ENCODE measurements at regions not wholly inside any gene's neighbourhood (a gene's known extent, or its start where the extent isn't known, plus 50 kb on each side); places are given as distances from the start of the nearest gene placed in this dataset.

- no peak overlapping the region for H2BK120ac ChIP-seq (ENCODE audit: low read depth, low read length)
- no peaks in the 10 kb centered on the region for H3K4me1 ChIP-seq (ENCODE audit: control insufficient read depth, low read depth, low read length)
- DNase-seq, result peak; percentile 67
- H2BK15ac ChIP-seq (replicated peaks; ENCODE audit: low read depth), result no peak overlapping the region
- no peaks in the 10 kb centered on the region for H3K79me1 ChIP-seq (ENCODE audit: low read length)
- no peak overlapping the region for H2AK5ac ChIP-seq (ENCODE audit: low read length)
- no peaks in the 10 kb centered on the region for H3K36me3 ChIP-seq (ENCODE audit: control insufficient read depth, insufficient read depth, low read length)
- no peak overlapping the region for H4K8ac ChIP-seq (ENCODE audit: low read depth, low read length)
- no peak overlapping the region for H3K4ac ChIP-seq (ENCODE audit: low read depth, low read length)
- H3K56ac ChIP-seq (ENCODE audit: low read length), result no peak overlapping the region
- H3K23ac ChIP-seq (ENCODE audit: low read length), result no peak overlapping the region
- H3K4me2 ChIP-seq (ENCODE audit: low read length), result no peak overlapping the region
- H3K9ac ChIP-seq (ENCODE audit: low read length), result no peak overlapping the region
- no peak overlapping the region for H3K27ac ChIP-seq (ENCODE audit: low read depth, low read length)
- H4K5ac ChIP-seq (ENCODE audit: low read length), result no peak overlapping the region
- H3K27me3 ChIP-seq (ENCODE audit: insufficient read depth, low read length, poor library complexity), result no peaks in the 10 kb centered on the region
- no peak overlapping the region for H2BK5ac ChIP-seq (ENCODE audit: low read length)
- no peak overlapping the region for H3K4me3 ChIP-seq (ENCODE audit: low read length)
- no peak overlapping the region for H3K18ac ChIP-seq (ENCODE audit: low read length)
- H3K79me2 ChIP-seq (ENCODE audit: control insufficient read depth, insufficient read depth, low read length), result no peaks in the 10 kb centered on the region
- WGBS (ENCODE audit: extremely low coverage, insufficient coverage, low lambda C conversion rate), result no CpG with 5 or more reads among the region's 3 CpGs
Observed at GRCh38 chr12:17334784-17335183, 728.8 kb upstream of the LMO3 start.

GRCh38 chr12:17333287-17333686 is 727.3 kb upstream of the LMO3 start:
- Histone ChIP-seq H2BK120ac (ENCODE audit: low read depth, low read length) (no peak overlapping the region), H3K79me1 (ENCODE audit: low read length) (no peaks in the 10 kb centered on the region), H3K18ac (ENCODE audit: low read length) (no peak overlapping the region), H3K23ac (ENCODE audit: low read length) (no peak overlapping the region), H3K56ac (ENCODE audit: low read length) (no peak overlapping the region), H3K27ac (ENCODE audit: low read depth, low read length) (no peak overlapping the region), H2BK15ac (replicated peaks; ENCODE audit: low read depth) (no peak overlapping the region), H3K4me2 (ENCODE audit: low read length) (no peak overlapping the region), H3K4me3 (ENCODE audit: low read length) (no peak overlapping the region), H3K9ac (ENCODE audit: low read length) (no peak overlapping the region), H3K4ac (ENCODE audit: low read depth, low read length) (no peak overlapping the region), H3K79me2 (ENCODE audit: control insufficient read depth, insufficient read depth, low read length) (no peaks in the 10 kb centered on the region), H2BK5ac (ENCODE audit: low read length) (no peak overlapping the region), H3K36me3 (ENCODE audit: control insufficient read depth, insufficient read depth, low read length) (no peaks in the 10 kb centered on the region), H2AK5ac (ENCODE audit: low read length) (no peak overlapping the region), H4K5ac (ENCODE audit: low read length) (no peak overlapping the region), H3K27me3 (ENCODE audit: insufficient read depth, low read length, poor library complexity) (no peaks in the 10 kb centered on the region), H4K8ac (ENCODE audit: low read depth, low read length) (no peak overlapping the region), H3K4me1 (ENCODE audit: control insufficient read depth, low read depth, low read length) (no peaks in the 10 kb centered on the region)
- DNase-seq, result no peak
- WGBS (ENCODE audit: extremely low coverage, insufficient coverage, low lambda C conversion rate), result no CpG with 5 or more reads among the region's 3 CpGs

GRCh38 chr12:17326649-17327048 is 720.7 kb upstream of the LMO3 start:
- no peak overlapping the region for H2AK5ac ChIP-seq (ENCODE audit: low read length)
- no peak overlapping the region for H3K27ac ChIP-seq (ENCODE audit: low read depth, low read length)
- no peak overlapping the region for H3K4ac ChIP-seq (ENCODE audit: low read depth, low read length)
- WGBS (ENCODE audit: extremely low coverage, insufficient coverage, low lambda C conversion rate), result no CpG with 5 or more reads among the region's 2 CpGs
- no peak overlapping the region for H4K5ac ChIP-seq (ENCODE audit: low read length)
- no peak overlapping the region for H2BK15ac ChIP-seq (replicated peaks; ENCODE audit: low read depth)
- no peak overlapping the region for H2BK5ac ChIP-seq (ENCODE audit: low read length)
- no peaks in the 10 kb centered on the region for H3K36me3 ChIP-seq (ENCODE audit: control insufficient read depth, insufficient read depth, low read length)
- no peak overlapping the region for H3K4me2 ChIP-seq (ENCODE audit: low read length)
- no peaks in the 10 kb centered on the region for H3K79me1 ChIP-seq (ENCODE audit: low read length)
- H3K18ac ChIP-seq (ENCODE audit: low read length), result no peak overlapping the region
- no peak overlapping the region for H2BK120ac ChIP-seq (ENCODE audit: low read depth, low read length)
- H3K27me3 ChIP-seq (ENCODE audit: insufficient read depth, low read length, poor library complexity), result no peaks in the 10 kb centered on the region
- peaks cover 7% of the 10 kb centered on the region for H3K4me1 ChIP-seq (ENCODE audit: control insufficient read depth, low read depth, low read length)
- no peaks in the 10 kb centered on the region for H3K79me2 ChIP-seq (ENCODE audit: control insufficient read depth, insufficient read depth, low read length)
- no peak overlapping the region for H3K9ac ChIP-seq (ENCODE audit: low read length)
- H3K56ac ChIP-seq (ENCODE audit: low read length), result no peak overlapping the region
- peak; percentile 94 for DNase-seq
- no peak overlapping the region for H4K8ac ChIP-seq (ENCODE audit: low read depth, low read length)
- no peak overlapping the region for H3K23ac ChIP-seq (ENCODE audit: low read length)
- H3K4me3 ChIP-seq (ENCODE audit: low read length), result no peak overlapping the region

- no peak overlapping the region for H3K27ac ChIP-seq (ENCODE audit: low read depth, low read length)
- H3K4ac ChIP-seq (ENCODE audit: low read depth, low read length), result no peak overlapping the region
- H2AK5ac ChIP-seq (ENCODE audit: low read length), result no peak overlapping the region
- H3K4me1 ChIP-seq (ENCODE audit: control insufficient read depth, low read depth, low read length), result peaks cover 7% of the 10 kb centered on the region
- no CpG with 5 or more reads among the region's 2 CpGs for WGBS (ENCODE audit: extremely low coverage, insufficient coverage, low lambda C conversion rate)
- H3K9ac ChIP-seq (ENCODE audit: low read length), result no peak overlapping the region
- H3K27me3 ChIP-seq (ENCODE audit: insufficient read depth, low read length, poor library complexity), result no peaks in the 10 kb centered on the region
- no peak overlapping the region for H4K5ac ChIP-seq (ENCODE audit: low read length)
- H4K8ac ChIP-seq (ENCODE audit: low read depth, low read length), result no peak overlapping the region
- H2BK120ac ChIP-seq (ENCODE audit: low read depth, low read length), result no peak overlapping the region
- H3K23ac ChIP-seq (ENCODE audit: low read length), result no peak overlapping the region
- no peak overlapping the region for H2BK5ac ChIP-seq (ENCODE audit: low read length)
- no peak overlapping the region for H3K56ac ChIP-seq (ENCODE audit: low read length)
- H3K4me3 ChIP-seq (ENCODE audit: low read length), result no peak overlapping the region
- no peak overlapping the region for H3K4me2 ChIP-seq (ENCODE audit: low read length)
- no peaks in the 10 kb centered on the region for H3K79me2 ChIP-seq (ENCODE audit: control insufficient read depth, insufficient read depth, low read length)
- H3K79me1 ChIP-seq (ENCODE audit: low read length), result no peaks in the 10 kb centered on the region
- no peak overlapping the region for H3K18ac ChIP-seq (ENCODE audit: low read length)
- no peak overlapping the region for H2BK15ac ChIP-seq (replicated peaks; ENCODE audit: low read depth)
- DNase-seq, result no peak
- H3K36me3 ChIP-seq (ENCODE audit: control insufficient read depth, insufficient read depth, low read length), result no peaks in the 10 kb centered on the region
Observed at GRCh38 chr12:17322090-17322489, 716.1 kb upstream of the LMO3 start.

GRCh38 chr12:17304503-17305347 is 698.8 kb upstream of the LMO3 start:
- Histone ChIP-seq H3K27ac (ENCODE audit: low read depth, low read length) (no peak overlapping the region), H2BK120ac (ENCODE audit: low read depth, low read length) (no peak overlapping the region), H3K23ac (ENCODE audit: low read length) (no peak overlapping the region), H2BK5ac (ENCODE audit: low read length) (no peak overlapping the region), H3K56ac (ENCODE audit: low read length) (no peak overlapping the region), H3K4me3 (ENCODE audit: low read length) (no peak overlapping the region), H2AK5ac (ENCODE audit: low read length) (no peak overlapping the region), H3K27me3 (ENCODE audit: insufficient read depth, low read length, poor library complexity) (no peaks in the 10 kb centered on the region), H3K9ac (ENCODE audit: low read length) (no peak overlapping the region), H3K79me2 (ENCODE audit: control insufficient read depth, insufficient read depth, low read length) (no peaks in the 10 kb centered on the region), H3K4me2 (ENCODE audit: low read length) (no peak overlapping the region), H3K79me1 (ENCODE audit: low read length) (no peaks in the 10 kb centered on the region), H4K5ac (ENCODE audit: low read length) (no peak overlapping the region), H2BK15ac (replicated peaks; ENCODE audit: low read depth) (no peak overlapping the region), H3K4ac (ENCODE audit: low read depth, low read length) (no peak overlapping the region), H3K18ac (ENCODE audit: low read length) (no peak overlapping the region), H3K36me3 (ENCODE audit: control insufficient read depth, insufficient read depth, low read length) (no peaks in the 10 kb centered on the region), H4K8ac (ENCODE audit: low read depth, low read length) (no peak overlapping the region), H3K4me1 (ENCODE audit: control insufficient read depth, low read depth, low read length) (no peaks in the 10 kb centered on the region)
- no peak for DNase-seq
- WGBS (ENCODE audit: extremely low coverage, insufficient coverage, low lambda C conversion rate), result no CpG with 5 or more reads among the region's 7 CpGs

- no peak overlapping the region for H3K18ac ChIP-seq (ENCODE audit: low read length)
- H3K9ac ChIP-seq (ENCODE audit: low read length), result no peak overlapping the region
- no CpG with 5 or more reads among the region's 7 CpGs for WGBS (ENCODE audit: extremely low coverage, insufficient coverage, low lambda C conversion rate)
- H3K79me2 ChIP-seq (ENCODE audit: control insufficient read depth, insufficient read depth, low read length), result no peaks in the 10 kb centered on the region
- H3K27ac ChIP-seq (ENCODE audit: low read depth, low read length), result no peak overlapping the region
- no peak overlapping the region for H4K8ac ChIP-seq (ENCODE audit: low read depth, low read length)
- H3K36me3 ChIP-seq (ENCODE audit: control insufficient read depth, insufficient read depth, low read length), result no peaks in the 10 kb centered on the region
- no peak overlapping the region for H2AK5ac ChIP-seq (ENCODE audit: low read length)
- no peak overlapping the region for H2BK15ac ChIP-seq (replicated peaks; ENCODE audit: low read depth)
- no peak for DNase-seq
- H3K23ac ChIP-seq (ENCODE audit: low read length), result no peak overlapping the region
- H2BK120ac ChIP-seq (ENCODE audit: low read depth, low read length), result no peak overlapping the region
- no peak overlapping the region for H2BK5ac ChIP-seq (ENCODE audit: low read length)
- H3K56ac ChIP-seq (ENCODE audit: low read length), result no peak overlapping the region
- H3K4me2 ChIP-seq (ENCODE audit: low read length), result no peak overlapping the region
- H3K4ac ChIP-seq (ENCODE audit: low read depth, low read length), result no peak overlapping the region
- no peaks in the 10 kb centered on the region for H3K27me3 ChIP-seq (ENCODE audit: insufficient read depth, low read length, poor library complexity)
- no peaks in the 10 kb centered on the region for H3K4me1 ChIP-seq (ENCODE audit: control insufficient read depth, low read depth, low read length)
- no peak overlapping the region for H4K5ac ChIP-seq (ENCODE audit: low read length)
- no peaks in the 10 kb centered on the region for H3K79me1 ChIP-seq (ENCODE audit: low read length)
- H3K4me3 ChIP-seq (ENCODE audit: low read length), result no peak overlapping the region
Observed at GRCh38 chr12:17302001-17302400, 696.0 kb upstream of the LMO3 start.
